Fibroblast of skin of left biceps (primary cell): ENCODE measurements at regions not wholly inside any gene's neighbourhood (a gene's known extent, or its start where the extent isn't known, plus 50 kb on each side); places are given as distances from the start of the nearest gene placed in this dataset.
"Not testable (repeated sequence)": the region's sequence is repeated elsewhere in the genome, so short reads cannot be mapped to it uniquely, and the experiment has no call there.

Experiments used
- DNase-seq, 2 experiments: peaks; one replicate each; pipeline ENCODE4 v3.0.0-alpha.2; 2013; ENCODE audit warnings: low read depth in 2 of 2

- DNase-seq, result no peak
These were observed 158.5 kb upstream of the PFN2 start for GRCh38 chr3:150129166-150129565.

- no peak for DNase-seq
These were observed 157.4 kb upstream of the PFN2 start for GRCh38 chr3:150128126-150128525.

GRCh38 chr3:150127011-150127490, 156.4 kb upstream of the PFN2 start:
- no peak for DNase-seq

- DNase-seq, result no peak
These were observed 153.4 kb upstream of the PFN2 start for GRCh38 chr3:150124142-150124541.

GRCh38 chr3:150123249-150123648, 152.6 kb upstream of the PFN2 start:
- DNase-seq, result not testable (repeated sequence)

- no peak for DNase-seq
These were observed 147.5 kb upstream of the PFN2 start for GRCh38 chr3:150118219-150118618.

- no peak for DNase-seq
These were observed 146.4 kb upstream of the PFN2 start for GRCh38 chr3:150117076-150117475.

- DNase-seq, result no peak
These were observed 145.5 kb upstream of the PFN2 start for GRCh38 chr3:150116196-150116595.

- no peak for DNase-seq
These were observed 144.3 kb upstream of the PFN2 start for GRCh38 chr3:150114873-150115540.

- no peak for DNase-seq
These were observed 143.6 kb upstream of the PFN2 start for GRCh38 chr3:150114273-150114672.

GRCh38 chr3:150110097-150110496, 139.4 kb upstream of the PFN2 start:
- no peak for DNase-seq

- DNase-seq, result no peak
These were observed 136.9 kb upstream of the PFN2 start for GRCh38 chr3:150107429-150108175.

- DNase-seq, result peak; percentile 98
These were observed 136.2 kb upstream of the PFN2 start for GRCh38 chr3:150106740-150107428.

- DNase-seq, result no peak
These were observed 135.4 kb upstream of the PFN2 start for GRCh38 chr3:150105886-150106612.

GRCh38 chr3:150105025-150105424, 134.3 kb upstream of the PFN2 start:
- DNase-seq, result no peak

GRCh38 chr3:150104564-150104963, 133.9 kb upstream of the PFN2 start:
- DNase-seq, result no peak

- DNase-seq, result no peak
These were observed 130.3 kb upstream of the PFN2 start for GRCh38 chr3:150101016-150101415.

- DNase-seq, result no peak
These were observed 127.9 kb upstream of the PFN2 start for GRCh38 chr3:150098621-150099020.

- DNase-seq, result no peak
These were observed 126.8 kb upstream of the PFN2 start for GRCh38 chr3:150097588-150097890.

- no peak for DNase-seq
These were observed 126.2 kb upstream of the PFN2 start for GRCh38 chr3:150096700-150097587.
